ENCODE measurements at regions not wholly inside any gene's neighbourhood (a gene's known extent, or its start where the extent isn't known, plus 50 kb on each side); places are given as distances from the start of the nearest gene placed in this dataset.

- WGBS (ENCODE audit: insufficient coverage, low lambda C conversion rate), result no CpG with 5 or more reads among the region's 6 CpGs
- Histone ChIP-seq H3K4me1 (ENCODE audit: control insufficient read depth, insufficient read depth, low read length) (no peaks in the 10 kb centered on the region), H3K36me3 (ENCODE audit: control insufficient read depth, insufficient read depth, low read length) (no peaks in the 10 kb centered on the region), H3K27me3 (ENCODE audit: control insufficient read depth, insufficient read depth, low read length) (peaks cover under 1% of the 10 kb centered on the region), H3K4me3 (ENCODE audit: low read length) (no peak overlapping the region), H3K27ac (ENCODE audit: low read length) (no peak overlapping the region), H3K9me3 (ENCODE audit: control insufficient read depth, low read depth, low read length) (no peaks in the 10 kb centered on the region)
- DNase-seq, result no peak
Observed at GRCh38 chr10:43970018-43970698, 321.5 kb upstream of the ZNF32 start.

GRCh38 chr10:43969506-43969905 lies 320.8 kb upstream of the ZNF32 start:
- Histone ChIP-seq H3K4me3 (ENCODE audit: low read length) (no peak overlapping the region), H3K4me1 (ENCODE audit: control insufficient read depth, insufficient read depth, low read length) (no peaks in the 10 kb centered on the region), H3K27me3 (ENCODE audit: control insufficient read depth, insufficient read depth, low read length) (peaks cover 2% of the 10 kb centered on the region), H3K27ac (ENCODE audit: low read length) (no peak overlapping the region), H3K36me3 (ENCODE audit: control insufficient read depth, insufficient read depth, low read length) (no peaks in the 10 kb centered on the region), H3K9me3 (ENCODE audit: control insufficient read depth, low read depth, low read length) (no peaks in the 10 kb centered on the region)
- WGBS (ENCODE audit: insufficient coverage, low lambda C conversion rate), result no CpG with 5 or more reads among the region's 9 CpGs
- DNase-seq, result no peak

- H3K4me1 ChIP-seq (ENCODE audit: control insufficient read depth, insufficient read depth, low read length), result no peaks in the 10 kb centered on the region
- no peaks in the 10 kb centered on the region for H3K36me3 ChIP-seq (ENCODE audit: control insufficient read depth, insufficient read depth, low read length)
- no peaks in the 10 kb centered on the region for H3K9me3 ChIP-seq (ENCODE audit: control insufficient read depth, low read depth, low read length)
- H3K4me3 ChIP-seq (ENCODE audit: low read length), result no peak overlapping the region
- DNase-seq, result no peak
- 100% methylated on average over 1 of the region's 14 CpGs for WGBS (ENCODE audit: insufficient coverage, low lambda C conversion rate)
- H3K27me3 ChIP-seq (ENCODE audit: control insufficient read depth, insufficient read depth, low read length), result peaks cover 2% of the 10 kb centered on the region
- no peak overlapping the region for H3K27ac ChIP-seq (ENCODE audit: low read length)
Observed at GRCh38 chr10:43968961-43969360, 320.3 kb upstream of the ZNF32 start.

- DNase-seq, result no peak
- WGBS (ENCODE audit: insufficient coverage, low lambda C conversion rate), result no CpG with 5 or more reads among the region's 1 CpG
- peaks cover 2% of the 10 kb centered on the region for H3K27me3 ChIP-seq (ENCODE audit: control insufficient read depth, insufficient read depth, low read length)
Observed at GRCh38 chr10:43968076-43968475, 319.4 kb upstream of the ZNF32 start.

GRCh38 chr10:43966571-43966965 lies 317.9 kb upstream of the ZNF32 start:
- H3K27me3 ChIP-seq (ENCODE audit: control insufficient read depth, insufficient read depth, low read length), result peaks cover 2% of the 10 kb centered on the region
- H3K9me3 ChIP-seq (ENCODE audit: control insufficient read depth, low read depth, low read length), result no peaks in the 10 kb centered on the region
- no CpG with 5 or more reads among the region's 3 CpGs for WGBS (ENCODE audit: insufficient coverage, low lambda C conversion rate)
- no peaks in the 10 kb centered on the region for H3K36me3 ChIP-seq (ENCODE audit: control insufficient read depth, insufficient read depth, low read length)
- H3K4me1 ChIP-seq (ENCODE audit: control insufficient read depth, insufficient read depth, low read length), result no peaks in the 10 kb centered on the region
- H3K27ac ChIP-seq (ENCODE audit: low read length), result no peak overlapping the region
- no peak for DNase-seq
- H3K4me3 ChIP-seq (ENCODE audit: low read length), result no peak overlapping the region

More at GRCh38 chr10:43968076-43968475, 319.4 kb upstream of the ZNF32 start:
- no peaks in the 10 kb centered on the region for H3K4me1 ChIP-seq (ENCODE audit: control insufficient read depth, insufficient read depth, low read length)
- H3K9me3 ChIP-seq (ENCODE audit: control insufficient read depth, low read depth, low read length), result no peaks in the 10 kb centered on the region
- no peak overlapping the region for H3K4me3 ChIP-seq (ENCODE audit: low read length)
- no peak overlapping the region for H3K27ac ChIP-seq (ENCODE audit: low read length)
- no peaks in the 10 kb centered on the region for H3K36me3 ChIP-seq (ENCODE audit: control insufficient read depth, insufficient read depth, low read length)

- H3K36me3 ChIP-seq (ENCODE audit: control insufficient read depth, insufficient read depth, low read length), result no peaks in the 10 kb centered on the region
- no peak overlapping the region for H3K27ac ChIP-seq (ENCODE audit: low read length)
- H3K9me3 ChIP-seq (ENCODE audit: control insufficient read depth, low read depth, low read length), result no peaks in the 10 kb centered on the region
- H3K4me1 ChIP-seq (ENCODE audit: control insufficient read depth, insufficient read depth, low read length), result no peaks in the 10 kb centered on the region
- H3K4me3 ChIP-seq (ENCODE audit: low read length), result no peak overlapping the region
- H3K27me3 ChIP-seq (ENCODE audit: control insufficient read depth, insufficient read depth, low read length), result peaks cover 2% of the 10 kb centered on the region
- WGBS (ENCODE audit: insufficient coverage, low lambda C conversion rate), result no CpG with 5 or more reads among the region's 7 CpGs
- no peak for DNase-seq
Observed at GRCh38 chr10:43965918-43966570, 317.4 kb upstream of the ZNF32 start.

GRCh38 chr10:43965033-43965917 lies 316.6 kb upstream of the ZNF32 start:
- DNase-seq, result no peak
- Histone ChIP-seq H3K27me3 (ENCODE audit: control insufficient read depth, insufficient read depth, low read length) (peaks cover 2% of the 10 kb centered on the region), H3K27ac (ENCODE audit: low read length) (no peak overlapping the region), H3K4me3 (ENCODE audit: low read length) (no peak overlapping the region), H3K9me3 (ENCODE audit: control insufficient read depth, low read depth, low read length) (no peaks in the 10 kb centered on the region), H3K4me1 (ENCODE audit: control insufficient read depth, insufficient read depth, low read length) (no peaks in the 10 kb centered on the region), H3K36me3 (ENCODE audit: control insufficient read depth, insufficient read depth, low read length) (no peaks in the 10 kb centered on the region)
- 52% methylated on average over 2 of the region's 14 CpGs for WGBS (ENCODE audit: insufficient coverage, low lambda C conversion rate)

GRCh38 chr10:43964486-43964885 lies 315.8 kb upstream of the ZNF32 start:
- H3K36me3 ChIP-seq (ENCODE audit: control insufficient read depth, insufficient read depth, low read length), result no peaks in the 10 kb centered on the region
- no peak overlapping the region for H3K27ac ChIP-seq (ENCODE audit: low read length)
- no peak for DNase-seq
- H3K4me1 ChIP-seq (ENCODE audit: control insufficient read depth, insufficient read depth, low read length), result no peaks in the 10 kb centered on the region
- peaks cover 2% of the 10 kb centered on the region for H3K27me3 ChIP-seq (ENCODE audit: control insufficient read depth, insufficient read depth, low read length)
- H3K9me3 ChIP-seq (ENCODE audit: control insufficient read depth, low read depth, low read length), result no peaks in the 10 kb centered on the region
- H3K4me3 ChIP-seq (ENCODE audit: low read length), result no peak overlapping the region
- 84% methylated on average over 3 of the region's 5 CpGs for WGBS (ENCODE audit: insufficient coverage, low lambda C conversion rate)

GRCh38 chr10:43963793-43964425 lies 315.2 kb upstream of the ZNF32 start:
- Histone ChIP-seq H3K9me3 (ENCODE audit: control insufficient read depth, low read depth, low read length) (no peaks in the 10 kb centered on the region), H3K4me3 (ENCODE audit: low read length) (no peak overlapping the region), H3K4me1 (ENCODE audit: control insufficient read depth, insufficient read depth, low read length) (no peaks in the 10 kb centered on the region), H3K27me3 (ENCODE audit: control insufficient read depth, insufficient read depth, low read length) (peaks cover 2% of the 10 kb centered on the region), H3K36me3 (ENCODE audit: control insufficient read depth, insufficient read depth, low read length) (no peaks in the 10 kb centered on the region), H3K27ac (ENCODE audit: low read length) (no peak overlapping the region)
- WGBS (ENCODE audit: insufficient coverage, low lambda C conversion rate), result 100% methylated on average over 1 of the region's 10 CpGs
- DNase-seq, result no peak

- DNase-seq, result no peak
- H3K4me1 ChIP-seq (ENCODE audit: control insufficient read depth, insufficient read depth, low read length), result no peaks in the 10 kb centered on the region
- H3K4me3 ChIP-seq (ENCODE audit: low read length), result no peak overlapping the region
- H3K27ac ChIP-seq (ENCODE audit: low read length), result no peak overlapping the region
- H3K36me3 ChIP-seq (ENCODE audit: control insufficient read depth, insufficient read depth, low read length), result no peaks in the 10 kb centered on the region
- no peaks in the 10 kb centered on the region for H3K9me3 ChIP-seq (ENCODE audit: control insufficient read depth, low read depth, low read length)
- peaks cover 2% of the 10 kb centered on the region for H3K27me3 ChIP-seq (ENCODE audit: control insufficient read depth, insufficient read depth, low read length)
- no CpG with 5 or more reads among the region's 2 CpGs for WGBS (ENCODE audit: insufficient coverage, low lambda C conversion rate)
Observed at GRCh38 chr10:43963379-43963778, 314.7 kb upstream of the ZNF32 start.
